ENCODE measurements at regions not wholly inside any gene's neighbourhood (a gene's known extent, or its start where the extent isn't known, plus 50 kb on each side); places are given as distances from the start of the nearest gene placed in this dataset.
A peak's percentile ranks its signal among the peaks of the same experiment; 100 is the strongest.
"Not testable (repeated sequence)": the region's sequence is repeated elsewhere in the genome, so short reads cannot be mapped to it uniquely, and the experiment has no call there.

GRCh38 chr11:100584201-100584985 is 102.7 kb upstream of the ARHGAP42 start:
- peak in 1 of 6 experiments; percentile 16 for DNase-seq

- DNase-seq = no peak
Measured at GRCh38 chr11:100585728-100586127, 101.4 kb upstream of the ARHGAP42 start.

- DNase-seq = no peak
Measured at GRCh38 chr11:100586361-100587101, 100.6 kb upstream of the ARHGAP42 start.

GRCh38 chr11:100592619-100593260 is 94.3 kb upstream of the ARHGAP42 start:
- no peak for DNase-seq

- no peak for DNase-seq
Measured at GRCh38 chr11:100593291-100593690, 93.8 kb upstream of the ARHGAP42 start.

- DNase-seq = no peak
Measured at GRCh38 chr11:100594320-100594719, 92.8 kb upstream of the ARHGAP42 start.

GRCh38 chr11:100600941-100601340 is 86.1 kb upstream of the ARHGAP42 start:
- no peak for DNase-seq

- DNase-seq = no peak
Measured at GRCh38 chr11:100602716-100603115, 84.4 kb upstream of the ARHGAP42 start.

- DNase-seq = not testable (repeated sequence)
Measured at GRCh38 chr11:100607761-100608160, 79.3 kb upstream of the ARHGAP42 start.

GRCh38 chr11:100612766-100613165 is 74.3 kb upstream of the ARHGAP42 start:
- no peak for DNase-seq

- no peak for DNase-seq
Measured at GRCh38 chr11:100618914-100619313, 68.2 kb upstream of the ARHGAP42 start.

GRCh38 chr11:100619484-100619883 is 67.6 kb upstream of the ARHGAP42 start:
- DNase-seq = no peak

GRCh38 chr11:100622404-100622803 is 64.7 kb upstream of the ARHGAP42 start:
- no peak for DNase-seq

GRCh38 chr11:100624346-100624745 is 62.7 kb upstream of the ARHGAP42 start:
- no peak for DNase-seq

GRCh38 chr11:100625041-100625440 is 62.0 kb upstream of the ARHGAP42 start:
- DNase-seq = no peak

- no peak for DNase-seq
Measured at GRCh38 chr11:100629671-100630070, 57.4 kb upstream of the ARHGAP42 start.

- no peak for DNase-seq
Measured at GRCh38 chr11:100630898-100631297, 56.2 kb upstream of the ARHGAP42 start.

GRCh38 chr11:100631316-100631715 is 55.8 kb upstream of the ARHGAP42 start:
- DNase-seq = no peak

- no peak for DNase-seq
Measured at GRCh38 chr11:100632941-100633452, 54.1 kb upstream of the ARHGAP42 start.

GRCh38 chr11:100635194-100635593 is 51.9 kb upstream of the ARHGAP42 start:
- DNase-seq = no peak

- no peak for DNase-seq
Measured at GRCh38 chr11:100636536-100636935, 50.6 kb upstream of the ARHGAP42 start.
